A204.1 (cell line): ENCODE measurements at regions not wholly inside any gene's neighbourhood (a gene's known extent, or its start where the extent isn't known, plus 50 kb on each side); places are given as distances from the start of the nearest gene placed in this dataset.
"Not testable (repeated sequence)": the region's sequence is repeated elsewhere in the genome, so short reads cannot be mapped to it uniquely, and the experiment has no call there.

ENCODE experiments used
- FAIRE-seq: peaks from 2 replicates; lab custom pipeline; 2012; peaks lifted over from hg19 to GRCh38; lab: Jason Lieb, UNC

- no peak for FAIRE-seq
These were observed 344.7 kb upstream of the TCF4 start for GRCh38 chr18:55932675-55933074.

DNA sequence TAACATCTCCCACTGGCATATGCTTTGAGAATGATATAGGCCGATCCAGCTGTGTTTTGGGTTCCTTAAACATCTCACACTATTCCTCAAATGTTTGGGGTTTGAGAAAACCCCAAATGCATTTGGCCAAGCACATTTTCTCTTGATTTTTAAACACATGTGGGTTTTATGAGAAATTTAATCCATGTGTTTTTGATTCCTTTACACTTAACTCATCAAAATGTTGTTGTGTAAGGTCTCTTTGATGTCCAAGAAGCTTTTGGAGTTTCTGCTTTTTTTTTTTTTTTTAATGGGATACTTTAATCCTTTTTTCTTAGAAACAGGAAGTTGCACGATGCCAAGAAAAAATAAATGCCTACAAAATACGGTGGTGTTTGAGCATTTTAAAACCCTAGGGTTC lies 339.8 kb upstream of the TCF4 start:
- FAIRE-seq: no peak

DNA sequence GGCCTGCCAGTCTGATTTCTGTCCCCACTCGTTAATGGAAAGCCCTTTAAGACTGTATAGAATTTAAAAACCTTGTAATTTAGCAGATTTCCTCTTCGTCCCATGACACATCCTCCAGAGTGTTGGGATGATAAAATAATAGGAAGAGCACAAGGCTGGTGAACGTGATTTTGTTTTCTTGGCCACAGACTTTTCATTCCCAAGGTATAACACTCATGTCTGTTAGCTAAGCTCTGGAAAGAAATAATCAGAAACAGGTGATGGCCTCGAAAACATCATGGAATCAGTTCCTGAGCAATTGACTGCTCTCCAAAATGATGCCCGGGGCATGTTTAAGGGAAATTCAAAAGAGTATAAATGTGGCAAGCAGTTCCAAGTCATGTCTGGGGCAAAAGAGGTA lies 337.8 kb upstream of the TCF4 start:
- no peak for FAIRE-seq

- FAIRE-seq: no peak
These were observed 332.1 kb upstream of the TCF4 start for GRCh38 chr18:55920063-55920462.

DNA sequence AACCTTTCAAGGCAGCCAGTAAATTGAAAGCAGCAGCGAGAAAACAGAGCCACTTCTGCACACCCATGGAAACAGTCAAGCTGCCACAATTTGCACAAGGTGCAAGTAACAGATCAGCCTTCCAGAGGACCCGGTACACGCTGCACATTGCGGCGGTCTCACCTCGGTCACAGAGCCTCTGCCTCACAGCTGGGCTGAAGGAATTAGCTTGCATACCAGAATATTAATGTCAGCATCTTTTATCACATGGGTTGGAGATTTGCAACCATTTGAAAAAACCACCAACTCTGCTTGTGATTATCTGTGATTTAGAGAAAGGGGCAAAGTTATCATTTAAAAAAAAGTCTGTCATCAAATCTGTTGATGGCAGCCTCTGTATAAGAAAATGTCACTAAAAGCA lies 330.5 kb upstream of the TCF4 start:
- FAIRE-seq: no peak

DNA sequence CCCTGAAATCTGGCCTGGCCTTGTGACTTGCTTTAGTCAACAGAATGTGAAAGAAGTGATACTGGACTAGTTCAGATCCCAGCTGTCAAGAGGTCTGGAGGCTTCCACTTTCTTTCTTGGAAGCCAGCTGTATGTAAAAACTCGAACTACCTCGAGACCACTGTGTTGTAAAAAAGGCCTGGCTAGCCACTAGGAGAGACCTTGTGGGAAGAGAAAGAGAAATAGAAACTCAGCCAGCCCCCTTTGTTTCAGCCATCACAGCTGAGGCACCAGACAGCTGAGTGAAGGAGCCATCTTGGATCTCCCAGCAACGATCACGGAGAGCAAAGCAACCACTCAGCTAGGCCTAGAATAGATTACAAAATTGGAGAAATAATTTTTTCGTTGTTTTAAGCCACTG lies 324.9 kb upstream of the TCF4 start:
- FAIRE-seq: no peak

GRCh38 chr18:55912071-55912470 lies 324.1 kb upstream of the TCF4 start:
- no peak for FAIRE-seq

- no peak for FAIRE-seq
These were observed 322.3 kb upstream of the TCF4 start for GRCh38 chr18:55910296-55910695.

GRCh38 chr18:55908901-55909366 lies 320.9 kb upstream of the TCF4 start:
- FAIRE-seq: no peak

GRCh38 chr18:55907453-55908175 lies 319.6 kb upstream of the TCF4 start:
- FAIRE-seq: no peak

- no peak for FAIRE-seq
These were observed 318.5 kb upstream of the TCF4 start for GRCh38 chr18:55906536-55906935.

- no peak for FAIRE-seq
These were observed 315.9 kb upstream of the TCF4 start for GRCh38 chr18:55903911-55904310.

DNA sequence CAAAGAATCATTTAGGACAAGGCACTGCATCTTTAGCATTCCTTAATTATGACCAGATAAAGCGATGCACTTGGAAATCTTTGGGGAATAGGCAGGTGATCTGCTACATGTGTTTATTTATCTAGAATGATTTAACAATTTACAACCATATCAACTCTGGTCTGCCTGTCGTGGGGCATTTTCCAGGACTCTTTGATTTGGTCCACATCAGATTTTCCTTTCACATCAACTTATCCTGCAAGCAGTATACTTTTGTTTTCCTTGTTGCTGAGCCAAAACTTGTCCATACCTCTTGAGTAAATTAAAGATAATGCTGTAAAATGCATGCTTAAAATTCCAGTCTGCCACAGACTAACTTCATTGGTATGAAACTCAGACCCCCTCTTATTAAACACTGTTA lies 312.4 kb upstream of the TCF4 start:
- FAIRE-seq: no peak

DNA sequence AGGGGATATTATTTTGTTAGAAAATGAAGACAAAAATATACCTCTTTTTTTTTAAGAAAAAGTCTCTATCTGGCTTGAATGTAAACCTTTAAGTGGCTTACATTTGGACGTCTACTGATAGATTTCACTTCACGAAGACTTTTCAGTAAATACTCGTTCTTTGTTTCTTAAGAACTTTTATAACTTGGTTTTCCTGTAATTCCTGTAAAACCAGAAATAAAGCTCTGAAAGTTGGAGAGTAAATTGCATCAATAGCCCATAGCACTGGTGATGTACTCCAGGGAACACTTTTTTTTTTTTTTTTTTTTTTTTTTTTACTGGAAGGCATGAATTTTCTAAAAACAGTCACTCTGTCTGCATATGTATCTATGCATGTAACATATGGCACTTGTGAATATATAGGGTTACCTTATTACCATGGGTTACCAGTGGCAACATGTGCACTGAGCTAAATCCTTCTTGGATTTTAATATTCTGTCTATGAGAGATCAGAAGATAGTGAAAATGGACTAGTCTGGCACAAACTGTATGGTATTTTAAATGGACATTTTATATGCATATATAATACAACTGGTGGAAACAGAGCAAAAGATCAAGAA lies 309.2 kb upstream of the TCF4 start:
- FAIRE-seq: no peak

GRCh38 chr18:55893948-55894347 lies 306.0 kb upstream of the TCF4 start:
- FAIRE-seq: no peak

GRCh38 chr18:55892862-55893813 lies 305.1 kb upstream of the TCF4 start:
- not testable (repeated sequence) for FAIRE-seq

GRCh38 chr18:55886886-55887285 lies 298.9 kb upstream of the TCF4 start:
- no peak for FAIRE-seq

DNA sequence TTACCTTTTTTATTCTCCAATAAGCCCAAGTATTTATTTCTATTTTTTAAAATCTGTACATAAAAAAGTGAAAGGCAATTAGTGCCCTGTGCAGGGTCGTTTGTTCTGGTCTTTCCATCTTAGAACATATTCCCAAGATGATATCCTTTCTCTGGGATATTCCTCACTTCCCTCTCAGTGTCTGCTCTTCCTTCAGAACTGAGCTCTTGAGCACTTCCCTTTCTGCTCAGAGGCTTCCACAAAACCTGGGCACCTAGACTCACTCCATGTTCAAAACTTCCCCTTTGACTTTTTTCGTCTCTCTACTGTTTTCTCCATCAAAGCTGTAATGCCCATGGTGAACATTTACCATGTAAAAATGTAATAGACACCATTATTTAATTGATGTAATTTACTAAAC lies 296.5 kb upstream of the TCF4 start:
- FAIRE-seq: no peak

- no peak for FAIRE-seq
These were observed 292.6 kb upstream of the TCF4 start for GRCh38 chr18:55880617-55881016.

DNA sequence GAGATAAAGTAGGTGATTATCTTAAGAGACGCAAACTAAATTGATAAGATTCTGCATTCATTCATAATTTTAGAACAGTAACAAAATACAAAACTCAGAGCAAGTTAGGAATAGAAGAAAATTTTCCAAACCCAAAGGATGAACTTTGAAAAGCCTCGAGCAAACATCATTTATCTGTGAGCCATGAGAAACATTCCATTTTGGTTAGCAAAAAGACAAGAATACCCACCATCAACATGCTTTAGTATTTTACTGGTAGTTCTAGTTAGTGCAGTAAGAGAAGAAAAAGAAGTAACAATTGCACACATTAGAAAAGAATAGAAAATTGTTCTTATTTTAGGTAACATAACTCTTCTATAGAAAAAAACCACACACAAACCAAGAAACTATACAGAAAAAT lies 291.3 kb upstream of the TCF4 start:
- FAIRE-seq: no peak

GRCh38 chr18:55878224-55878623 lies 290.2 kb upstream of the TCF4 start:
- no peak for FAIRE-seq

GRCh38 chr18:55877321-55877720 lies 289.3 kb upstream of the TCF4 start:
- no peak for FAIRE-seq

- FAIRE-seq: no peak
These were observed 288.3 kb upstream of the TCF4 start for GRCh38 chr18:55876254-55876653.
